MG63 (cell line): ENCODE measurements at regions not wholly inside any gene's neighbourhood (a gene's known extent, or its start where the extent isn't known, plus 50 kb on each side); places are given as distances from the start of the nearest gene placed in this dataset.

ENCODE experiments used
- DNase-seq: peaks from one replicate; pipeline ENCODE4 v3.0.0-alpha.2; 2020
- H3K27me3 ChIP-seq: fragments of 250-450 bp; sonication (Bioruptor Pico); 2 replicates; pipeline ENCODE4 v1.5.1; 2020; ENCODE audit warnings: mild to moderate bottlenecking, moderate library complexity
- H3K36me3 ChIP-seq: fragments of 250-450 bp; sonication (Bioruptor Pico); 2 replicates; pipeline ENCODE4 v1.5.1; 2020; ENCODE audit warnings: mild to moderate bottlenecking, moderate library complexity
- H3K4me3 ChIP-seq: fragments of 250-450 bp; sonication (Bioruptor Pico); 2 replicates; pipeline ENCODE4 v1.5.1; 2020; ENCODE audit warnings: mild to moderate bottlenecking, moderate library complexity
- H3K9me3 ChIP-seq: fragments of 250-450 bp; sonication (Bioruptor Pico); 2 replicates; pipeline ENCODE4 v1.5.1; 2020; ENCODE audit warnings: mild to moderate bottlenecking, moderate library complexity

- H3K36me3 ChIP-seq: no peaks in the 10 kb centered on the region
- no peaks in the 10 kb centered on the region for H3K9me3 ChIP-seq
- no peak for DNase-seq
- H3K4me3 ChIP-seq: no peak overlapping the region
- no peaks in the 10 kb centered on the region for H3K27me3 ChIP-seq
Observed at GRCh38 chr12:77347017-77347416, 281.6 kb upstream of the E2F7 start.

- no peak for DNase-seq
- Histone ChIP-seq H3K27me3 (no peaks in the 10 kb centered on the region), H3K4me3 (no peak overlapping the region), H3K9me3 (no peaks in the 10 kb centered on the region), H3K36me3 (no peaks in the 10 kb centered on the region)
Observed at GRCh38 chr12:77345336-77345735, 280.0 kb upstream of the E2F7 start.

GRCh38 chr12:77344651-77345050, 279.3 kb upstream of the E2F7 start:
- no peaks in the 10 kb centered on the region for H3K27me3 ChIP-seq
- no peak overlapping the region for H3K4me3 ChIP-seq
- no peaks in the 10 kb centered on the region for H3K9me3 ChIP-seq
- no peak for DNase-seq
- no peaks in the 10 kb centered on the region for H3K36me3 ChIP-seq

- Histone ChIP-seq H3K27me3 (no peaks in the 10 kb centered on the region), H3K9me3 (no peaks in the 10 kb centered on the region), H3K36me3 (no peaks in the 10 kb centered on the region), H3K4me3 (no peak overlapping the region)
- no peak for DNase-seq
Observed at GRCh38 chr12:77343291-77343690, 277.9 kb upstream of the E2F7 start.

GRCh38 chr12:77342253-77342652, 276.9 kb upstream of the E2F7 start:
- DNase-seq: no peak
- no peaks in the 10 kb centered on the region for H3K27me3 ChIP-seq
- no peak overlapping the region for H3K4me3 ChIP-seq
- no peaks in the 10 kb centered on the region for H3K36me3 ChIP-seq
- H3K9me3 ChIP-seq: no peaks in the 10 kb centered on the region

GRCh38 chr12:77339610-77340009, 274.2 kb upstream of the E2F7 start:
- no peaks in the 10 kb centered on the region for H3K36me3 ChIP-seq
- no peaks in the 10 kb centered on the region for H3K27me3 ChIP-seq
- H3K9me3 ChIP-seq: no peaks in the 10 kb centered on the region
- peak; percentile 53 for DNase-seq
- no peak overlapping the region for H3K4me3 ChIP-seq

- no peaks in the 10 kb centered on the region for H3K9me3 ChIP-seq
- peak; percentile 48 for DNase-seq
- H3K36me3 ChIP-seq: no peaks in the 10 kb centered on the region
- no peak overlapping the region for H3K4me3 ChIP-seq
- H3K27me3 ChIP-seq: no peaks in the 10 kb centered on the region
Observed at GRCh38 chr12:77337362-77337761, 272.0 kb upstream of the E2F7 start.

- DNase-seq: no peak
- no peak overlapping the region for H3K4me3 ChIP-seq
- H3K27me3 ChIP-seq: peaks cover 1% of the 10 kb centered on the region
- no peaks in the 10 kb centered on the region for H3K36me3 ChIP-seq
- no peaks in the 10 kb centered on the region for H3K9me3 ChIP-seq
Observed at GRCh38 chr12:77334806-77335205, 269.4 kb upstream of the E2F7 start.

- Histone ChIP-seq H3K9me3 (no peaks in the 10 kb centered on the region), H3K4me3 (no peak overlapping the region), H3K27me3 (peaks cover 44% of the 10 kb centered on the region), H3K36me3 (no peaks in the 10 kb centered on the region)
- no peak for DNase-seq
Observed at GRCh38 chr12:77328326-77328725, 263.0 kb upstream of the E2F7 start.

- Histone ChIP-seq H3K9me3 (no peaks in the 10 kb centered on the region), H3K4me3 (no peak overlapping the region; the same call in 1 of the 2 replicates), H3K36me3 (no peaks in the 10 kb centered on the region), H3K27me3 (peaks cover 44% of the 10 kb centered on the region)
- DNase-seq: no peak
Observed at GRCh38 chr12:77325511-77326236, 260.3 kb upstream of the E2F7 start.

GRCh38 chr12:77324763-77325468, 259.5 kb upstream of the E2F7 start:
- Histone ChIP-seq H3K4me3 (peak overlapping the region; percentile 44), H3K27me3 (peaks cover 44% of the 10 kb centered on the region), H3K9me3 (no peaks in the 10 kb centered on the region), H3K36me3 (no peaks in the 10 kb centered on the region)
- peak; percentile 74 for DNase-seq

- Histone ChIP-seq H3K4me3 (peak overlapping the region; percentile 44), H3K36me3 (no peaks in the 10 kb centered on the region), H3K9me3 (no peaks in the 10 kb centered on the region), H3K27me3 (peaks cover 38% of the 10 kb centered on the region)
- no peak for DNase-seq
Observed at GRCh38 chr12:77324416-77324762, 259.0 kb upstream of the E2F7 start.

GRCh38 chr12:77323788-77324415, 258.5 kb upstream of the E2F7 start:
- Histone ChIP-seq H3K27me3 (peaks cover 35% of the 10 kb centered on the region), H3K36me3 (no peaks in the 10 kb centered on the region), H3K9me3 (no peaks in the 10 kb centered on the region), H3K4me3 (no peak overlapping the region)
- no peak for DNase-seq

- no peak for DNase-seq
- H3K9me3 ChIP-seq: no peaks in the 10 kb centered on the region
- no peak overlapping the region for H3K4me3 ChIP-seq
- no peaks in the 10 kb centered on the region for H3K36me3 ChIP-seq
- H3K27me3 ChIP-seq: peaks cover 4% of the 10 kb centered on the region; the same call in 1 of the 2 replicates
Observed at GRCh38 chr12:77319166-77319565, 253.8 kb upstream of the E2F7 start.

- Histone ChIP-seq H3K9me3 (no peaks in the 10 kb centered on the region), H3K4me3 (no peak overlapping the region), H3K36me3 (no peaks in the 10 kb centered on the region), H3K27me3 (no peaks in the 10 kb centered on the region)
- no peak for DNase-seq
Observed at GRCh38 chr12:77315407-77315806, 250.0 kb upstream of the E2F7 start.

- Histone ChIP-seq H3K4me3 (no peak overlapping the region), H3K36me3 (no peaks in the 10 kb centered on the region), H3K27me3 (no peaks in the 10 kb centered on the region), H3K9me3 (no peaks in the 10 kb centered on the region)
- DNase-seq: no peak
Observed at GRCh38 chr12:77314378-77315052, 249.1 kb upstream of the E2F7 start.

GRCh38 chr12:77308056-77308455, 242.7 kb upstream of the E2F7 start:
- H3K4me3 ChIP-seq: no peak overlapping the region
- no peaks in the 10 kb centered on the region for H3K9me3 ChIP-seq
- H3K36me3 ChIP-seq: no peaks in the 10 kb centered on the region
- no peaks in the 10 kb centered on the region for H3K27me3 ChIP-seq
- no peak for DNase-seq
